Keratinocyte (primary cell): ENCODE measurements at regions not wholly inside any gene's neighbourhood (a gene's known extent, or its start where the extent isn't known, plus 50 kb on each side); places are given as distances from the start of the nearest gene placed in this dataset.

Experiments used
- CTCF ChIP-seq, 3 experiments: IDR thresholded peaks in 1 of 3; conservative IDR thresholded peaks in 1 of 3; optimal IDR thresholded peaks in 1 of 3; 2 replicates in 2 of 3; 3 replicates in 1 of 3; pipeline versions ENCODE3 to v1.5.1; 2011; ENCODE audit warnings: low read length in 3 of 3, mild to moderate bottlenecking in 3 of 3, moderate library complexity in 2 of 3, control low read depth in 1 of 3, inconsistent platforms in 1 of 3; ENCODE audit not compliant: insufficient read depth in 2 of 3; ENCODE audit errors: extremely low read depth in 1 of 3
- EZH2 ChIP-seq: IDR thresholded peaks from one replicate; pipeline ENCODE4 v1.6.1; 2012; ENCODE audit warnings: inconsistent platforms, mild to moderate bottlenecking, low read length, moderate library complexity

- TF ChIP-seq CTCF (optimal IDR thresholded peaks at IDR 0.05 in 1 of 3, IDR thresholded peaks at IDR 0.05 in 1 of 3, conservative IDR thresholded peaks at IDR 0.05 in 1 of 3; ENCODE audit: extremely low read depth in 1 of 3, insufficient read depth in 2 of 3, low read length in 3 of 3) (no peak), EZH2 (no peak)
Measured at GRCh38 chr6:6915813-6916547, 191.8 kb upstream of the RREB1 start.
